Right ventricle myocardium superior (tissue), 1 donor: ENCODE measurements at regions not wholly inside any gene's neighbourhood (a gene's known extent, or its start where the extent isn't known, plus 50 kb on each side); places are given as distances from the start of the nearest gene placed in this dataset.
A peak's percentile ranks its signal among the peaks of the same experiment; 100 is the strongest.

Experiments
- ATAC-seq: fragments of 200-7000 bp; cut with Tn5 transposase; one replicate; pipeline ENCODE4 v1.9.1; 2020; ENCODE audit warnings: mild to moderate bottlenecking; ENCODE audit not compliant: poor library complexity
- DNase-seq: peaks from one replicate; pipeline ENCODE4 v3.0.0-alpha.2; 2020
- intact Hi-C: fragments of 100-400 bp; cut with DNase I; formaldehyde crosslinking; loops from one replicate; pipeline ENCODE4 v1.11.2; 2022
- donor health status: DM: no; HTN: yes; CAD: no; lungs with severe emphysema.

- intact Hi-C loops, result no loop called here
- ATAC-seq, result no peak
- DNase-seq, result no peak
Observed at GRCh38 chr5:3120028-3120427, 368.6 kb upstream of the IRX2 start.

- ATAC-seq, result no peak
- no peak for DNase-seq
- intact Hi-C loops, result no loop called here
Observed at GRCh38 chr5:3119435-3119834, 368.0 kb upstream of the IRX2 start.

- DNase-seq (no peak), ATAC-seq (no peak)
- intact Hi-C loops, result no loop called here
Observed at GRCh38 chr5:3118340-3118739, 366.9 kb upstream of the IRX2 start.

GRCh38 chr5:3116366-3116765 lies 364.9 kb upstream of the IRX2 start:
- intact Hi-C loops, result no loop called here

GRCh38 chr5:3114467-3114866 lies 363.0 kb upstream of the IRX2 start:
- ATAC-seq, result no peak

More at GRCh38 chr5:3116366-3116765, 364.9 kb upstream of the IRX2 start:
- ATAC-seq (no peak), DNase-seq (no peak)

GRCh38 chr5:3110371-3110770 lies 358.9 kb upstream of the IRX2 start:
- DNase-seq (no peak), ATAC-seq (no peak)
- intact Hi-C loops, result no loop called here

More at GRCh38 chr5:3114467-3114866, 363.0 kb upstream of the IRX2 start:
- no peak for DNase-seq
- intact Hi-C loops, result no loop called here

- intact Hi-C loops, result no loop called here
- ATAC-seq, result no peak
- DNase-seq, result no peak
Observed at GRCh38 chr5:3107156-3107611, 355.7 kb upstream of the IRX2 start.

GRCh38 chr5:3105581-3105980 lies 354.1 kb upstream of the IRX2 start:
- intact Hi-C loops, result no loop called here
- DNase-seq (no peak), ATAC-seq (no peak)

GRCh38 chr5:3105172-3105571 lies 353.7 kb upstream of the IRX2 start:
- DNase-seq (no peak), ATAC-seq (no peak)
- intact Hi-C loops, result no loop called here

- DNase-seq (no peak), ATAC-seq (no peak)
- intact Hi-C loops, result no loop called here
Observed at GRCh38 chr5:3104429-3105060, 353.1 kb upstream of the IRX2 start.

GRCh38 chr5:3103262-3103811 lies 351.9 kb upstream of the IRX2 start:
- no peak for ATAC-seq
- no peak for DNase-seq
- intact Hi-C loops, result no loop called here

GRCh38 chr5:3102531-3102930 lies 351.1 kb upstream of the IRX2 start:
- DNase-seq (no peak), ATAC-seq (no peak)
- intact Hi-C loops, result no loop called here

- intact Hi-C loops, result no loop called here
- no peak for ATAC-seq
- no peak for DNase-seq
Observed at GRCh38 chr5:3101561-3101960, 350.1 kb upstream of the IRX2 start.

- no peak for ATAC-seq
- intact Hi-C loops, result no loop called here
- DNase-seq, result no peak
Observed at GRCh38 chr5:3100921-3101551, 349.6 kb upstream of the IRX2 start.

- ATAC-seq (no peak), DNase-seq (no peak)
- intact Hi-C loops, result no loop called here
Observed at GRCh38 chr5:3099954-3100353, 348.5 kb upstream of the IRX2 start.

- intact Hi-C loops, result no loop called here
- no peak for ATAC-seq
- DNase-seq, result no peak
Observed at GRCh38 chr5:3099526-3099925, 348.0 kb upstream of the IRX2 start.

- DNase-seq, result no peak
- no peak for ATAC-seq
- intact Hi-C loops, result no loop called here
Observed at GRCh38 chr5:3098821-3099220, 347.3 kb upstream of the IRX2 start.

- intact Hi-C loops, result no loop called here
- DNase-seq (no peak), ATAC-seq (peak; percentile 87)
Observed at GRCh38 chr5:3092664-3093063, 341.2 kb upstream of the IRX2 start.

- DNase-seq, result no peak
- ATAC-seq, result peak; percentile 16
- intact Hi-C loops, result no loop called here
Observed at GRCh38 chr5:3092211-3092610, 340.7 kb upstream of the IRX2 start.

GRCh38 chr5:3091040-3091774 lies 339.7 kb upstream of the IRX2 start:
- ATAC-seq (peak; percentile 71), DNase-seq (no peak)
- intact Hi-C loops, result no loop called here
